OCI-LY7 (cell line): ENCODE measurements at regions not wholly inside any gene's neighbourhood (a gene's known extent, or its start where the extent isn't known, plus 50 kb on each side); places are given as distances from the start of the nearest gene placed in this dataset.

Experiments
- BruUV-seq: library from RNA; stranded (reverse); fragments of 400-500 nt; replicated peaks from 2 replicates; lab custom pipeline; 2021; lab: Mats Ljungman, UMichigan
- CTCF ChIA-PET: fragments of 300-600 bp; sonication (Branson Sonifier 250); formaldehyde crosslinking; loops from one replicate; lab custom pipeline; 2022; ENCODE audit warnings: antibody characterized with exemption; ENCODE audit not compliant: unreplicated experiment; lab: Charles Lee
- POLR2A ChIA-PET: fragments of 300-600 bp; sonication (Branson Sonifier 250); formaldehyde crosslinking; loops from one replicate; lab custom pipeline; 2022; ENCODE audit warnings: antibody characterized with exemption; lab: Charles Lee
- DNase-seq: peaks from one replicate; pipeline ENCODE4 v3.0.0-alpha.2; 2015; ENCODE audit warnings: low spot score
- H2AFZ ChIP-seq: fragments of 200-600 bp; sonication (generic), shearing (Covaris generic); 2 replicates; pipeline ENCODE4 v1.6.1; 2014; ENCODE audit warnings: mild to moderate bottlenecking, antibody characterized with exemption, low read length, moderate library complexity
- H3K27ac ChIP-seq: fragments of 200-600 bp; sonication (generic); 2 replicates; pipeline ENCODE4 v1.5.1; 2014; ENCODE audit warnings: mixed run types, low read depth, mild to moderate bottlenecking, moderate library complexity, low read length, inconsistent platforms; ENCODE audit not compliant: poor library complexity, severe bottlenecking
- H3K36me3 ChIP-seq: fragments of 200-600 bp; sonication (generic); 2 replicates; pipeline ENCODE4 v1.6.1; 2014; ENCODE audit warnings: mild to moderate bottlenecking, antibody characterized with exemption, low read length, moderate library complexity, mixed read lengths; ENCODE audit not compliant: insufficient read depth
- H3K4me1 ChIP-seq: fragments of 200-600 bp; sonication (generic); 2 replicates; pipeline ENCODE4 v1.5.1; 2014; ENCODE audit warnings: mild to moderate bottlenecking, low read length; ENCODE audit not compliant: insufficient read depth, poor library complexity, severe bottlenecking
- H3K4me2 ChIP-seq: fragments of 200-600 bp; sonication (generic); 2 replicates; pipeline ENCODE4 v1.6.1; 2014; ENCODE audit warnings: mild to moderate bottlenecking, low read length
- H3K4me3 ChIP-seq: fragments of 200-600 bp; sonication (generic); 2 replicates; pipeline ENCODE4 v1.5.1; 2014; ENCODE audit warnings: mild to moderate bottlenecking, low read depth, low read length; ENCODE audit not compliant: poor library complexity, severe bottlenecking
- H3K79me2 ChIP-seq: fragments of 200-600 bp; sonication (generic); 2 replicates; pipeline ENCODE4 v1.6.1; 2016; ENCODE audit warnings: low read depth, mild to moderate bottlenecking, low read length, moderate library complexity, mixed read lengths; ENCODE audit not compliant: insufficient read depth
- H3K9me2 ChIP-seq: fragments of 200-600 bp; sonication (generic); 2 replicates; pipeline ENCODE4 v1.6.1; 2016; ENCODE audit warnings: mild to moderate bottlenecking, low read length, mixed read lengths; ENCODE audit not compliant: insufficient read depth
- H3K9me3 ChIP-seq: fragments of 200-600 bp; sonication (generic); 2 replicates; pipeline ENCODE4 v1.6.1; 2014; ENCODE audit warnings: mild to moderate bottlenecking, mixed run types, low read length, mixed read lengths
- H4K20me1 ChIP-seq: fragments of 200-600 bp; sonication (generic); 2 replicates; pipeline ENCODE4 v1.6.1; 2014; ENCODE audit warnings: mild to moderate bottlenecking, antibody characterized with exemption, low read length, moderate library complexity, mixed read lengths; ENCODE audit not compliant: insufficient read depth
- EZH2phosphoT487 ChIP-seq: fragments of 200-600 bp; sonication (generic); IDR thresholded peaks from 2 replicates; pipeline ENCODE4 v1.6.1; 2018; ENCODE audit warnings: low read depth, borderline replicate concordance, mild to moderate bottlenecking, mixed run types, antibody characterized with exemption, low read length, moderate library complexity, mixed read lengths
- intact Hi-C: fragments of 100-400 bp; cut with micrococcal nuclease; formaldehyde crosslinking; loops from one replicate; pipeline ENCODE4 v1.10.0; 2022; ENCODE audit not compliant: unreplicated experiment
- TF ChIP-seq, protein P1 (sequence below): fragments of 200-600 bp; sonication (generic); conservative IDR thresholded peaks from 2 replicates; pipeline ENCODE4 v1.5.1; 2014; ENCODE audit warnings: mild to moderate bottlenecking, antibody characterized with exemption, low read length, moderate library complexity, mixed read lengths

DNA sequence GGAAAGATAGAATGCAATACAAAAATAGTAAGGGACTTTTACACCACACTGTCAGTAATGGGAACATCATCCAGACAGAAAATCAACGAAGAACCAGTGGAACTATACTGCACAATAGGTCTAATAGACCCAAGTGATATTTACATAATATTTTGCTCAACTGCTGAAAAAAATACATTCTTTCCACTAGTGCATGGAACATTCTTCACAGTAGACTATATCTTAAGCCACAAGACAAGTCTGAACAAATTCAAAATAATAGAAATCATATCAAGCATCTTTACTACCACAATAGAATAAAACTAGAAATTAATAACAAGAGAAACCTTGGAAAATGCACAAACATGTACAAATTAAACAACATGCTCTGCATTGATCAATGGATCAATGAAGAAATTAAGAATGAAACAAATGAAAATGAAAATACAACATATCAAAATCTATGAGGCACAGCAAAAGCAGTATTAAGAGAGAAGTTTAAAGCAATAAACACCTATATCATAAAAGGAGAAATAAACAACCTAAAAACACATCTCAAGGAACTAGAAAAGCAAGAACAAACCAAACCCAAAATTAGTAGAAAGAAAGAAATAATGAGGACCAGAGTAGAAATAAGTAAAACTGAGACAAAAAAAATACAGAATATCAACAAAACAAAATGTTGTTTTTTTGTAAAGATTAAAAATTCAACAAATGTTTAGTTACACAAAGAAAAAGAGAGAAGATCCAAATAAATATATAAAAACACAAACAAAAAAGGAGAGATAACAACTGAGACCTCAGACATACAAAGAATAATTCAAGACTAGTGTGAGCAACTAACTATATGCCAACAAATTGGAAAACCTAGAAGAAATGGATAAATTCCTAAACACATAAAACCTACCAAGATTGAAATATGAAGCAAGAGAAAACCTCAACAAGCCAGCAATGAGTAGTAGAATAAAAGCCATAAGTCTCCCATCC lies 51.5 kb upstream of the ANTXR2 start:
- Histone ChIP-seq H3K36me3 (no peaks in the 10 kb centered on the region), H3K4me3 (no peak overlapping the region), H3K4me1 (no peaks in the 10 kb centered on the region), H3K9me2 (no peaks in the 10 kb centered on the region), H3K9me3 (no peaks in the 10 kb centered on the region), H3K27ac (no peak overlapping the region), H3K4me2 (no peak overlapping the region), H4K20me1 (no peaks in the 10 kb centered on the region), H2AFZ (no peak overlapping the region), H3K79me2 (no peaks in the 10 kb centered on the region)
- no peak for DNase-seq
- intact Hi-C loops = no loop called here
- TF ChIP-seq EZH2phosphoT487 = no peak
- TF ChIP-seq, protein P1, sequence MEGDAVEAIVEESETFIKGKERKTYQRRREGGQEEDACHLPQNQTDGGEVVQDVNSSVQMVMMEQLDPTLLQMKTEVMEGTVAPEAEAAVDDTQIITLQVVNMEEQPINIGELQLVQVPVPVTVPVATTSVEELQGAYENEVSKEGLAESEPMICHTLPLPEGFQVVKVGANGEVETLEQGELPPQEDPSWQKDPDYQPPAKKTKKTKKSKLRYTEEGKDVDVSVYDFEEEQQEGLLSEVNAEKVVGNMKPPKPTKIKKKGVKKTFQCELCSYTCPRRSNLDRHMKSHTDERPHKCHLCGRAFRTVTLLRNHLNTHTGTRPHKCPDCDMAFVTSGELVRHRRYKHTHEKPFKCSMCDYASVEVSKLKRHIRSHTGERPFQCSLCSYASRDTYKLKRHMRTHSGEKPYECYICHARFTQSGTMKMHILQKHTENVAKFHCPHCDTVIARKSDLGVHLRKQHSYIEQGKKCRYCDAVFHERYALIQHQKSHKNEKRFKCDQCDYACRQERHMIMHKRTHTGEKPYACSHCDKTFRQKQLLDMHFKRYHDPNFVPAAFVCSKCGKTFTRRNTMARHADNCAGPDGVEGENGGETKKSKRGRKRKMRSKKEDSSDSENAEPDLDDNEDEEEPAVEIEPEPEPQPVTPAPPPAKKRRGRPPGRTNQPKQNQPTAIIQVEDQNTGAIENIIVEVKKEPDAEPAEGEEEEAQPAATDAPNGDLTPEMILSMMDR = no peak
- ChIA-PET POLR2A (no interaction called here), CTCF (no interaction called here)
- BruUV-seq = no TSS peak
